Prostate gland (tissue), 2 donors: ENCODE measurements at regions not wholly inside any gene's neighbourhood (a gene's known extent, or its start where the extent isn't known, plus 50 kb on each side); places are given as distances from the start of the nearest gene placed in this dataset.

ENCODE experiments used
- DNase-seq: peaks from one replicate; pipeline ENCODE4 v3.0.0-alpha.2; 2019; ENCODE audit warnings: low spot score
- H3K27ac ChIP-seq, 2 donors: fragments of 200-600 bp; sonication (generic); 2 replicates each; pipeline ENCODE4 v1.5.1; 2017 to 2019
- H3K27me3 ChIP-seq: fragments of 200-600 bp; sonication (generic); replicated peaks from 2 replicates; pipeline ENCODE4 v1.5.1; 2019; ENCODE audit not compliant: insufficient read depth
- H3K36me3 ChIP-seq, 2 donors: fragments of 200-600 bp; sonication (generic); 1 replicate in 1 of 2; 2 replicates in 1 of 2; pipeline versions ENCODE4 v1.5.1 to v1.8.1; 2017 to 2019
- H3K4me1 ChIP-seq: fragments of 200-600 bp; sonication (generic); replicated peaks from 2 replicates; pipeline ENCODE4 v1.5.1; 2019
- H3K4me3 ChIP-seq, 2 donors: fragments of 200-600 bp; sonication (generic); 2 replicates each; pipeline ENCODE4 v1.5.1; 2017 to 2019
- H3K9me3 ChIP-seq: fragments of 200-600 bp; sonication (generic); 2 replicates; pipeline ENCODE4 v1.5.1; 2017
- CTCF ChIP-seq, 4 experiments: fragments of 200-600 bp in 2 of 4; fragments of 450-650 bp in 2 of 4; sonication (generic) in 2 of 4; IDR thresholded peaks; 1 replicate in 3 of 4; 2 replicates in 1 of 4; pipeline ENCODE4 v1.5.1; 2016 to 2019; ENCODE audit warnings: antibody characterized with exemption in 4 of 4, mild to moderate bottlenecking in 2 of 4, moderate library complexity in 2 of 4
- POLR2A ChIP-seq: fragments of 450-650 bp; IDR thresholded peaks from one replicate; pipeline ENCODE4 v1.6.1; 2016; ENCODE audit warnings: antibody characterized with exemption, mild to moderate bottlenecking
- POLR2AphosphoS5 ChIP-seq: sonication (generic); formaldehyde crosslinking; IDR thresholded peaks from one replicate; pipeline ENCODE4 v1.6.1; 2017; ENCODE audit warnings: antibody characterized with exemption
- WGBS: methylation state at CpG from one replicate; pipeline ENCODE4 v1.1.5; 2018; 5-methylcytosine and 5-hydroxymethylcytosine counted together
- intact Hi-C: fragments of 100-400 bp; cut with DNase I; formaldehyde crosslinking; loops from one replicate; pipeline ENCODE4 v1.14.2; 2022

- WGBS, result 62% methylated on average over 3 of the region's 3 CpGs
- H3K36me3 ChIP-seq, result no peaks in the 10 kb centered on the region
- H3K27me3 ChIP-seq, result no peaks in the 10 kb centered on the region
- no peak for DNase-seq
- no peak overlapping the region for H3K27ac ChIP-seq
- TF ChIP-seq CTCF (IDR thresholded peaks at IDR 0.05), result no peak
- no peak for TF ChIP-seq POLR2A
- no peak for TF ChIP-seq POLR2AphosphoS5
- H3K9me3 ChIP-seq, result no peaks in the 10 kb centered on the region
- no peak overlapping the region for H3K4me3 ChIP-seq
- intact Hi-C loops, result no loop called here
- no peaks in the 10 kb centered on the region for H3K4me1 ChIP-seq
Observed at GRCh38 chr7:131183611-131184119, 144.0 kb upstream of the MKLN1 start.

DNA sequence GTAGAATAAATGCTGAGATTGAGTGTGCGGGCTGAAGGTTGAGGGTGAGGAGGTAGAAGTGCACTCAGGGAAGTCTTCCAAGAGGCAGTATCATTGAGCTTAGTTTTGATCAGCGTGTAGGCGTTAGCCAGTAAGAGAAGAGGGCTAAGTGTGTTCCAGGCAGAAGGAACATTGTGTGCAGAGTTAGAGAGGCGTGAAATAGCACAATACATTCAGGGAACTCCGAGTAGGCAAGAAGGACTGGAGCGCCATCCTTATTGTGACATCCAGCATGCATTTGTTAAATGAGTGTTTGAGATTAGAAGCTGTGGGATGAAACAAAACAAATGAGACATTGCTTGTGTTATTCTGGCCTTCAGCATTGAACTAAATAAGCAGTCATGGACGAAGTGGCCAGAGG is 140.9 kb upstream of the MKLN1 start:
- H3K27ac ChIP-seq, result no peak overlapping the region
- H3K9me3 ChIP-seq, result no peaks in the 10 kb centered on the region
- H3K27me3 ChIP-seq, result no peaks in the 10 kb centered on the region
- H3K4me3 ChIP-seq, result no peak overlapping the region
- no peak for DNase-seq
- intact Hi-C loops, result loop anchor here (5.0 kb wide), 1 partner anchor 75 kb away; no protein-coding TSS in a partner anchor
- H3K4me1 ChIP-seq, result no peaks in the 10 kb centered on the region
- 68% methylated on average over 7 of the region's 7 CpGs for WGBS
- no peak for TF ChIP-seq POLR2A
- TF ChIP-seq POLR2AphosphoS5, result no peak
- TF ChIP-seq CTCF (IDR thresholded peaks at IDR 0.05), result no peak
- H3K36me3 ChIP-seq, result no peaks in the 10 kb centered on the region

DNA sequence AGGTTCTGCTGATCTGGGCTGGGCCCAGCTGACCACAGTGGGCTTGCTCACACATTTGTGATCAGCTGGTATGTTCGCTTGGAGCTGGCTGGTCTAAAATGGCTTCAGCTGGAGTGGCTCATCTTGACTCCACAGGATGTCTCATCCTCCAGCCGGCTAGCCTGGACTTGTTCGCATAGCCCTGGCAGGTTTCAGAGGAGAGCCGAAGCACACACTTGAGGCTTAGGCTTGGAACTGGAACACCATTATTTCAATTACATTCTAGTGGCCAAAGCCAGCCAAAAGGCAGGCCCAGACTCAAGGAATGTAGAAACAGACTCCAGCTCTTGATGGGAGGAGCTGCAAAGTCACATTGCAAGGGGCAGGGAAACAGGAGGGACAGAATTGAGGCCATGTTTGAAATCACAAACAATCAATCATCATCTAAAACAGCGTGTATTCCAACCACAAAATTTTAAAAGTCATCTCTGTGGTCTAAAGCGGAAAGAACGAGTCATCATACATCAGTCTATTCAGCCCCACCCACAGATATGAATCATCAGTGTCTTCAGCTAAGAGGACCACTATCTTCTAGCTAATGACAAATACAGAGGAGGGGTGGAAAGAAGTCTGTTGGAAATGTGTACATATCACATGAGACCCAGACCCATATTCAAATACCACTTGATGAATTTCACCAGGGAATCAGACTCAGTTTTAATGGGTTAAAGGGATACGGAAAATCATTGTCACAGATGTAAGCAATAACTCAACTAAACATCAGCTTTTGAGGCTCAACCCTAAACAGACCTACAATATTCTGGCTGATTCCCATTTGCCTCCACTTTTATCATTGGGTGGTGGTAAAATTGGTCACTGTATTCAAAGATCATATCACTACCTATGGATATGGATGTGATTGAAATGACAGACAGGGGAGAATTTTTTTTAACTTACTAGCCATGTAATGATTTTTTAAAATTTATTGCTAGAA is 139.0 kb upstream of the MKLN1 start:
- WGBS, result 74% methylated on average over 8 of the region's 8 CpGs
- Histone ChIP-seq H3K36me3 (no peaks in the 10 kb centered on the region), H3K27me3 (no peaks in the 10 kb centered on the region), H3K27ac (no peak overlapping the region), H3K4me3 (no peak overlapping the region), H3K4me1 (no peaks in the 10 kb centered on the region), H3K9me3 (no peaks in the 10 kb centered on the region)
- intact Hi-C loops, result loop anchor here (5.0 kb wide), 1 partner anchor 76 kb away; no protein-coding TSS in a partner anchor
- no peak for DNase-seq
- TF ChIP-seq CTCF (IDR thresholded peaks at IDR 0.05) (no peak), POLR2A (no peak), POLR2AphosphoS5 (no peak)

GRCh38 chr7:131189488-131189887 is 138.2 kb upstream of the MKLN1 start:
- H3K9me3 ChIP-seq, result no peaks in the 10 kb centered on the region
- H3K36me3 ChIP-seq, result no peaks in the 10 kb centered on the region
- no peaks in the 10 kb centered on the region for H3K4me1 ChIP-seq
- intact Hi-C loops, result loop anchor here (5.0 kb wide), 1 partner anchor 77 kb away; no protein-coding TSS in a partner anchor
- no peak overlapping the region for H3K27ac ChIP-seq
- 75% methylated on average over 5 of the region's 5 CpGs for WGBS
- H3K4me3 ChIP-seq, result no peak overlapping the region
- no peak for DNase-seq
- H3K27me3 ChIP-seq, result no peaks in the 10 kb centered on the region
- TF ChIP-seq CTCF (IDR thresholded peaks at IDR 0.05) (no peak), POLR2A (no peak), POLR2AphosphoS5 (no peak)
